ENCODE measurements at regions not wholly inside any gene's neighbourhood (a gene's known extent, or its start where the extent isn't known, plus 50 kb on each side); places are given as distances from the start of the nearest gene placed in this dataset.

- H3K4me3 ChIP-seq (ENCODE audit: low read depth, low read length) = no peak overlapping the region
- no peak for DNase-seq (ENCODE audit: low read depth)
- no peak for TF ChIP-seq CTCF (IDR thresholded peaks at IDR 0.05; ENCODE audit: low read depth, low read length, missing control alignments)
Measured at GRCh38 chr2:188784269-188784762, 189.9 kb upstream of the COL3A1 start.

GRCh38 chr2:188785061-188785460 lies 189.1 kb upstream of the COL3A1 start:
- no peak for TF ChIP-seq CTCF (IDR thresholded peaks at IDR 0.05; ENCODE audit: low read depth, low read length, missing control alignments)
- no peak for DNase-seq (ENCODE audit: low read depth)
- H3K4me3 ChIP-seq (ENCODE audit: low read depth, low read length) = no peak overlapping the region

DNA sequence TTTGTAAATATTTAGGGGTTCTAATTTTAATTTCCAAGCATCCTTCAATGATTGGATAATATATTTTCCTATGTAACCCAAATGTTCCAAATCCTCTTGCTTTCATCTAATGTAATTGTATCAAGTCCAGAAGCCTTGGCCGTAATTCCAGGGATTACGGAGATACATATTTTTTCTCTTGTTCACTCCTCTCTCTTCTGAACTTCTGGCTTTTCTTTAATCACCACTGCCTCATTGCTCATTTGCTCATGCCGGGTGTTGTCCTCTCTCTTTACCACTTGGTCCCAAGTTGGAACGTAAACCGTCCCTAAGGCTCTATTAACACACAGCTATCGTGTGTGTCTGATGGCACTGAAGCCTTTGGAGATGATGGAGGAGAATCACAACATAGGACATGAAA lies 188.7 kb upstream of the COL3A1 start:
- TF ChIP-seq CTCF (IDR thresholded peaks at IDR 0.05; ENCODE audit: low read depth, low read length, missing control alignments) = no peak
- no peak for DNase-seq (ENCODE audit: low read depth)
- H3K4me3 ChIP-seq (ENCODE audit: low read depth, low read length) = no peak overlapping the region

GRCh38 chr2:188786368-188786841 lies 187.8 kb upstream of the COL3A1 start:
- no peak for DNase-seq (ENCODE audit: low read depth)
- no peak overlapping the region for H3K4me3 ChIP-seq (ENCODE audit: low read depth, low read length)
- TF ChIP-seq CTCF (IDR thresholded peaks at IDR 0.05; ENCODE audit: low read depth, low read length, missing control alignments) = no peak

GRCh38 chr2:188787021-188787657 lies 187.0 kb upstream of the COL3A1 start:
- no peak overlapping the region for H3K4me3 ChIP-seq (ENCODE audit: low read depth, low read length)
- no peak for DNase-seq (ENCODE audit: low read depth)
- TF ChIP-seq CTCF (IDR thresholded peaks at IDR 0.05; ENCODE audit: low read depth, low read length, missing control alignments) = no peak

DNA sequence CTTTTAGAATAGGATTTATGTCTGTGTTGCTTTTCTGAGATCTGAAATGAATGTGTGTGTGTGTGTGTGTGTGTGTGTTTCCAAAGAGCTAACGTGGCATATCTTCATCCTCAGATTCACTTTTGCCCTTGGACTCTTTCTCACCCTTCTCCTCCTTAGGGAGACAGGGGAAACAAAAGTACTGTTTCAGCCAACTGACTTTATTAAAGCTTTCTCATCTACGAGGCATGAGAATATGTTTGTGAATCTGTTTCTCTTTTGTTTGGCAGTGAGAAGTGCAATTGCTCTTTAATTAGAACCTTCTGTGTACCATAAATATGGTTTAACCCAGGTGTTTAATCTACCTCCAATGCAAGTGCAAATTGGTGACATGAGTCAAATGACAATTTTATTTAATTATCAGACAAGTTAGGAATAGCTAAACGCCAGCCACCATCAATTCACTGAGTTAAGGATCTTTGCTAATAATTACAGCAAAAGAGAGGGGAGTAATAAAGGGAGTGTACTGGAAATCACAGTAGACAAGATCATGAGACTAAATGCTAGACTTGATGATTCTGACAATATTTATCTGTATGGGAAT lies 186.4 kb upstream of the COL3A1 start:
- no peak overlapping the region for H3K4me3 ChIP-seq (ENCODE audit: low read depth, low read length)
- DNase-seq (ENCODE audit: low read depth) = no peak
- no peak for TF ChIP-seq CTCF (IDR thresholded peaks at IDR 0.05; ENCODE audit: low read depth, low read length, missing control alignments)

GRCh38 chr2:188788621-188789020 lies 185.6 kb upstream of the COL3A1 start:
- no peak overlapping the region for H3K4me3 ChIP-seq (ENCODE audit: low read depth, low read length)
- no peak for TF ChIP-seq CTCF (IDR thresholded peaks at IDR 0.05; ENCODE audit: low read depth, low read length, missing control alignments)
- DNase-seq (ENCODE audit: low read depth) = no peak

Data from GM12864 (cell line).